ENCODE measurements at regions not wholly inside any gene's neighbourhood (a gene's known extent, or its start where the extent isn't known, plus 50 kb on each side); places are given as distances from the start of the nearest gene placed in this dataset.

DNA sequence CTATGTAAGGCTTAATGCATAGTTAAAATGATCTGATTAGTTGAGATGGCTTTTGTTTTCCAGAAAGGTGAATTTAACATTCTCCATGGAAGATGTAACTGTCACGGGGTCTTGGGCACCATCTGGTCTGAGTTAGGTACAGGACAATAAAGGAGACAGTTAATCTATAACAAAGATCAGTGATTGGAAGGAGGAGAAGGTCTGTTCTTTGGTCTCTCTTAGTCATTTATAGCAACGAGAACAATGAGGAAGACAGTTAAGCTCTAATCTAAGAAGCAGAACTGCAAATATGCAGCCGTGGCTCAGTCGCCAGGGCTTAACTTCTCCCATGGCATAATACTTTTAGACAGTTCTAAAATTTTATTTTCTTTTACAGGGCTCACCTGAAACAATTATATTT lies 405.5 kb upstream of the SULF2 start:
- TF ChIP-seq, protein P1, sequence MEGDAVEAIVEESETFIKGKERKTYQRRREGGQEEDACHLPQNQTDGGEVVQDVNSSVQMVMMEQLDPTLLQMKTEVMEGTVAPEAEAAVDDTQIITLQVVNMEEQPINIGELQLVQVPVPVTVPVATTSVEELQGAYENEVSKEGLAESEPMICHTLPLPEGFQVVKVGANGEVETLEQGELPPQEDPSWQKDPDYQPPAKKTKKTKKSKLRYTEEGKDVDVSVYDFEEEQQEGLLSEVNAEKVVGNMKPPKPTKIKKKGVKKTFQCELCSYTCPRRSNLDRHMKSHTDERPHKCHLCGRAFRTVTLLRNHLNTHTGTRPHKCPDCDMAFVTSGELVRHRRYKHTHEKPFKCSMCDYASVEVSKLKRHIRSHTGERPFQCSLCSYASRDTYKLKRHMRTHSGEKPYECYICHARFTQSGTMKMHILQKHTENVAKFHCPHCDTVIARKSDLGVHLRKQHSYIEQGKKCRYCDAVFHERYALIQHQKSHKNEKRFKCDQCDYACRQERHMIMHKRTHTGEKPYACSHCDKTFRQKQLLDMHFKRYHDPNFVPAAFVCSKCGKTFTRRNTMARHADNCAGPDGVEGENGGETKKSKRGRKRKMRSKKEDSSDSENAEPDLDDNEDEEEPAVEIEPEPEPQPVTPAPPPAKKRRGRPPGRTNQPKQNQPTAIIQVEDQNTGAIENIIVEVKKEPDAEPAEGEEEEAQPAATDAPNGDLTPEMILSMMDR (conservative IDR thresholded peaks at IDR 0.05) = no peak
- TF ChIP-seq EZH2 (IDR thresholded peaks at IDR 0.05; ENCODE audit: low read depth) = no peak
